Stomach (tissue), 8 donors: ENCODE measurements at regions not wholly inside any gene's neighbourhood (a gene's known extent, or its start where the extent isn't known, plus 50 kb on each side); places are given as distances from the start of the nearest gene placed in this dataset.

Experiments
- DNase-seq, 2 donors: peaks; one replicate each; pipeline versions ENCODE4 v3.0.0 to v3.0.0-alpha.2; 2013 to 2019
- H3K27ac ChIP-seq, 5 donors: fragments of 200-600 bp in 4 of 5; sonication (generic) in 4 of 5; one replicate each; pipeline ENCODE4 v1.5.1; 2013 to 2019; ENCODE audit warnings: mild to moderate bottlenecking in 1 of 5, moderate library complexity in 1 of 5
- H3K27me3 ChIP-seq, 3 donors: fragments of 200-600 bp; sonication (generic); one replicate each; pipeline ENCODE4 v1.5.1; 2017 to 2019; ENCODE audit warnings: mixed run types in 1 of 3
- H3K36me3 ChIP-seq, 4 donors: fragments of 200-600 bp; sonication (generic); 1 replicate in 3 of 4; 2 replicates in 1 of 4; pipeline ENCODE4 v1.5.1; 2016 to 2019
- H3K4me1 ChIP-seq, 4 donors: fragments of 200-600 bp; sonication (generic); one replicate each; pipeline ENCODE4 v1.5.1; 2016 to 2019
- H3K4me3 ChIP-seq, 4 donors: fragments of 200-600 bp; sonication (generic) in 3 of 4; one replicate each; pipeline ENCODE4 v1.5.1; 2016 to 2019; ENCODE audit warnings: mild to moderate bottlenecking in 1 of 4
- H3K9me3 ChIP-seq, 4 donors: fragments of 200-600 bp; sonication (generic); one replicate each; pipeline ENCODE4 v1.5.1; 2016 to 2019
- EP300 ChIP-seq: sonication (generic); formaldehyde crosslinking; IDR thresholded peaks from one replicate; pipeline ENCODE4 v1.6.1; 2017; ENCODE audit warnings: antibody characterized with exemption
- POLR2A ChIP-seq, 4 donors: fragments of 450-650 bp; IDR thresholded peaks; one replicate each; pipeline ENCODE4 v1.6.1; 2016; ENCODE audit warnings: antibody characterized with exemption in 4 of 4, control low read depth in 2 of 4, mild to moderate bottlenecking in 1 of 4, moderate library complexity in 1 of 4
- POLR2AphosphoS5 ChIP-seq, 3 donors: sonication (generic); formaldehyde crosslinking; IDR thresholded peaks; one replicate each; pipeline ENCODE4 v1.6.1; 2016; ENCODE audit warnings: antibody characterized with exemption in 3 of 3
- WGBS, 5 donors: extraction: QIAGEN DNeasy Blood & Tissue Kit in 3 of 5; methylation state at CpG; one replicate each; pipeline versions ENCODE4 v1.1.5 to v1.1.7; 2013 to 2018; 5-methylcytosine and 5-hydroxymethylcytosine counted together
- intact Hi-C: fragments of 100-400 bp; cut with DNase I; formaldehyde crosslinking; loops from one replicate; pipeline ENCODE4 v1.15.1; 2023; ENCODE audit warnings: low total_unique reads
- TF ChIP-seq, protein P1 (sequence below), 7 experiments: fragments of 450-650 bp in 4 of 7; fragments of 200-600 bp in 3 of 7; sonication (generic) in 3 of 7; IDR thresholded peaks; one replicate each; pipeline ENCODE4 v1.5.1; 2016 to 2019; ENCODE audit warnings: antibody characterized with exemption in 7 of 7, control low read depth in 2 of 7, mild to moderate bottlenecking in 1 of 7
- donor health status: healthy with polysubstance abuse.
- donor health status: Bipolar disorder and iron deficiency.
- donor health status: healthy.

DNA sequence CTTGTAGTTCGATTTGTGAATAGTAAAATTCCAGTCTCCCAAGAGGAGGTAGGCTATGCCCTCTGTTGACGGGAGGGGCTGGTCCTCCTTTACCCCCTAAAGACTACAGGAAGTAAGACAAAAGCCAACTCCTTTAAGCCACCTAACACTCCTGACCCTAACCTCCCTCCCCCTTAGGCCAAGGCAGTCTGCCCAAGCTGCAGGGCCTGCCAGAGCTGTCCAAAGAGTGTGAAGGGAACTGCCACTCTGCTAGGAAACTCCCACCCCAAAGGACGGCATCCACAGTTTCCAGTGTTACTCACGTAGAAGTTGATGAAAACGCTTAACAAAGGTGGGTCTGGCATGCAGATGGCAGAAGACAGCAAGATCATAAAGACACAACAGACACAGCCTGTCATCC lies 803.2 kb downstream of the PLA2G4A start:
- Histone ChIP-seq H3K27ac (no peak overlapping the region), H3K4me3 (no peak overlapping the region), H3K27me3 (no peaks in the 10 kb centered on the region), H3K9me3 (peaks cover 0 to 21% (median 8%) of the 10 kb centered on the region in 4 donors), H3K4me1 (no peaks in the 10 kb centered on the region), H3K36me3 (no peaks in the 10 kb centered on the region)
- TF ChIP-seq, protein P1, sequence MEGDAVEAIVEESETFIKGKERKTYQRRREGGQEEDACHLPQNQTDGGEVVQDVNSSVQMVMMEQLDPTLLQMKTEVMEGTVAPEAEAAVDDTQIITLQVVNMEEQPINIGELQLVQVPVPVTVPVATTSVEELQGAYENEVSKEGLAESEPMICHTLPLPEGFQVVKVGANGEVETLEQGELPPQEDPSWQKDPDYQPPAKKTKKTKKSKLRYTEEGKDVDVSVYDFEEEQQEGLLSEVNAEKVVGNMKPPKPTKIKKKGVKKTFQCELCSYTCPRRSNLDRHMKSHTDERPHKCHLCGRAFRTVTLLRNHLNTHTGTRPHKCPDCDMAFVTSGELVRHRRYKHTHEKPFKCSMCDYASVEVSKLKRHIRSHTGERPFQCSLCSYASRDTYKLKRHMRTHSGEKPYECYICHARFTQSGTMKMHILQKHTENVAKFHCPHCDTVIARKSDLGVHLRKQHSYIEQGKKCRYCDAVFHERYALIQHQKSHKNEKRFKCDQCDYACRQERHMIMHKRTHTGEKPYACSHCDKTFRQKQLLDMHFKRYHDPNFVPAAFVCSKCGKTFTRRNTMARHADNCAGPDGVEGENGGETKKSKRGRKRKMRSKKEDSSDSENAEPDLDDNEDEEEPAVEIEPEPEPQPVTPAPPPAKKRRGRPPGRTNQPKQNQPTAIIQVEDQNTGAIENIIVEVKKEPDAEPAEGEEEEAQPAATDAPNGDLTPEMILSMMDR (IDR thresholded peaks at IDR 0.05): no peak
- no peak for TF ChIP-seq POLR2A (IDR thresholded peaks at IDR 0.05)
- intact Hi-C loops: no loop called here
- no peak for DNase-seq
- WGBS, 5 donors: 53 to 79% (median 69%) methylated on average over 5 of the region's 5 CpGs

DNA sequence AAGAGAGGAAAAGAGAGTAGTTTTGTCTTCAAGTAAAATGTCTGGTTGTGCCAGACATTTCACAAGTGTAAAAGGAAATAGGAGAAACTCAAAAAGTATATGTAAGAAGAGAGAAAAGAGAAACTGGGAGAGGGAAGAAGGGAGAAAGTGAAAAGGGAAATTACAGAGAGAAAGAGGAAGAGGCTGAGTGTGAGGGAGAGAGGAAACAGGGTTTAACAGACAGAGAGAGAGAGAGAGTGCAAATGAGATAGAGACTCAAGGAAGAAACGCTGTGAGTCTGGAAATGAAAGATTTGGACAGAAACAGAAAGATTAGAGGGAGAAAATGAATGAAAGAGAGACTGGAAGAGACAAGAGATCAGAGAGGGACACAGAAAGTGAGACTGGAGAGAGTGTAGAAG lies 806.2 kb downstream of the PLA2G4A start:
- whole genome bisulfite sequencing, 5 donors: 43 to 56% (median 43%) methylated on average over 1 of the region's 1 CpG

DNA sequence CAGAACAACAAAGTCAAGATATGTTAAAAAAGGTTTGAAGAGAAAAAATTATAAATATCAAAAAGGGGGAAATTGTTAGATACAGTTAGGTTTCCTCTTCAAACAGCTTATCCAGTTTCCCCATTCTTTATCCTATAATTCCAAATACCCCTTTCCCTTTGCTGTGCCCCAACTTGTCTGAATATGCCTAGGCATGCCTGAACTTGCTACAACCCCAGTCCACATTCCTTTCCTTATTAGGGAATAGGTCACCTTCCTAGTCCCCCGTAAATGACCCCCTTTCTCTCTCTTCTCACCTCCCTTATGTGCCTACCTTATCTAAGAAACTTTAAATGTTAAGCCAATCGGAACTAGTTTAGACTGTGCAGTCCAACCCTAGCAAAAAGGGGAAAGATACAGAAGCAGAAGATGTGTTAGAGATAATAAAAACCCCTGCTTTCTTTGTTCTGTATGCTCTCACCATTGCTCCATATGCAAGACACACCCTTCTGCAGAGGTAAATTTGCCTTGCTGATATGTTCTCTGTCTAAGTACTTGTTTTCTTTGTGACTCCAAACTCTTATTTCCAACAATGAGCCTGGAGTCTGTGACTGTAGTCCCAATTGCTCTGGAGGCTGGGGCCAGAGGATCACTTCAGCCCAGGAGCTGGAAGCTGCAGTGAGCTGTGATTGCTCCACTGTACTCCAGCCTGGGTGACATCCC lies 810.1 kb downstream of the PLA2G4A start:
- intact Hi-C loops: no loop called here
- no peaks in the 10 kb centered on the region for H3K36me3 ChIP-seq
- WGBS, 5 donors: 54 to 87% (median 71%) methylated on average over 2 of the region's 2 CpGs
- TF ChIP-seq, protein P1 (IDR thresholded peaks at IDR 0.05): no peak
- TF ChIP-seq POLR2AphosphoS5 (IDR thresholded peaks at IDR 0.05) (no peak), EP300 (no peak), POLR2A (IDR thresholded peaks at IDR 0.05) (no peak)
- DNase-seq: no peak
- no peak overlapping the region for H3K27ac ChIP-seq
- H3K4me1 ChIP-seq: no peaks in the 10 kb centered on the region
- peaks cover 0 to 18% (median 9%) of the 10 kb centered on the region in 4 donors for H3K9me3 ChIP-seq
- H3K4me3 ChIP-seq: no peak overlapping the region
- no peaks in the 10 kb centered on the region for H3K27me3 ChIP-seq

More for the DNA sequence above, 806.2 kb downstream of the PLA2G4A start:
- Histone ChIP-seq H3K4me1 (no peaks in the 10 kb centered on the region), H3K4me3 (no peak overlapping the region), H3K36me3 (no peaks in the 10 kb centered on the region), H3K27me3 (no peaks in the 10 kb centered on the region), H3K9me3 (peaks cover 0 to 30% (median 12%) of the 10 kb centered on the region in 4 donors), H3K27ac (no peak overlapping the region)
- TF ChIP-seq, protein P1 (IDR thresholded peaks at IDR 0.05): no peak
- TF ChIP-seq POLR2AphosphoS5 (IDR thresholded peaks at IDR 0.05) (no peak), POLR2A (IDR thresholded peaks at IDR 0.05) (no peak), EP300 (no peak)
- DNase-seq: no peak
- intact Hi-C loops: no loop called here

DNA sequence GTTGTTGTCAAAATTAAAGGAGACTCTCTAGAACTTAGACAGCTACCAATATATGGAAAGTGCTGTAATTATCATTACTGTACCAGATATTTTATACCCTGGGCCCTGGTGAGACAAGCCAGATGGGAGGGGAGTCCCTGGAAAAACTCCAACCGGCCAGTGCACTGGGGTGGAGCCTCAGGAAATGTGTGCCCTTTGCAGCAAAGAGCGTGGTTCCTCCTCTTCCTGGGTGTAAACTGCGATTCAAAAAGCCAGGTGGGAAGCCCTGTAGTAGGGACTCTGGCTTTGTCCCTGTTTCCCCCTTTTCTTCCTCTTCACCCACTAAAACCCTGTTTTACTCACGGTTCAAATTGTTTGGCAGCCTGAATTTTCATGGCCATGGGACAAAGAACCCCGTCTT lies 812.3 kb downstream of the PLA2G4A start:
- TF ChIP-seq, protein P1 (IDR thresholded peaks at IDR 0.05): no peak
- TF ChIP-seq EP300 (no peak), POLR2A (IDR thresholded peaks at IDR 0.05) (no peak), POLR2AphosphoS5 (IDR thresholded peaks at IDR 0.05) (no peak)
- Histone ChIP-seq H3K36me3 (no peaks in the 10 kb centered on the region), H3K4me3 (no peak overlapping the region), H3K9me3 (peaks cover 0 to 18% (median 9%) of the 10 kb centered on the region in 4 donors), H3K27me3 (no peaks in the 10 kb centered on the region), H3K27ac (no peak overlapping the region), H3K4me1 (no peaks in the 10 kb centered on the region)
- WGBS, 5 donors: 68 to 93% (median 87%) methylated on average over 5 of the region's 5 CpGs
- no peak for DNase-seq
- intact Hi-C loops: no loop called here
